ACHN (cell line): ENCODE measurements at regions not wholly inside any gene's neighbourhood (a gene's known extent, or its start where the extent isn't known, plus 50 kb on each side); places are given as distances from the start of the nearest gene placed in this dataset.
A peak's percentile ranks its signal among the peaks of the same experiment; 100 is the strongest.
"Not testable (repeated sequence)": the region's sequence is repeated elsewhere in the genome, so short reads cannot be mapped to it uniquely, and the experiment has no call there.

Source experiments
- DNase-seq: peaks from one replicate; pipeline ENCODE4 v3.0.0-alpha.2; 2015
- in situ Hi-C: cut with HindIII; loops from 2 replicates; pipeline ENCODE4 v1.10.0; 2017; ENCODE audit warnings: low sequenced_read_pairs, low pct_ligation_motif_present, low pct_unique_long_range_greater_than_20kb

- in situ Hi-C loops, DNase-seq: not testable (repeated sequence)
Observed at GRCh38 chrX:113473015-113473414, 632.4 kb upstream of the AMOT start.

- no peak for DNase-seq
- in situ Hi-C loops, result no loop called here
Observed at GRCh38 chrX:113470166-113470565, 629.5 kb upstream of the AMOT start.

- in situ Hi-C loops, result no loop called here
- no peak for DNase-seq
Observed at GRCh38 chrX:113457719-113458118, 617.1 kb upstream of the AMOT start.

- in situ Hi-C loops, result no loop called here
Observed at GRCh38 chrX:113455582-113455981, 615.0 kb upstream of the AMOT start.

GRCh38 chrX:113429011-113429410 lies 588.4 kb upstream of the AMOT start:
- in situ Hi-C loops, result no loop called here
- DNase-seq, result no peak

More at GRCh38 chrX:113455582-113455981, 615.0 kb upstream of the AMOT start:
- DNase-seq, result no peak

- DNase-seq, result no peak
- in situ Hi-C loops, result no loop called here
Observed at GRCh38 chrX:113422323-113422722, 581.7 kb upstream of the AMOT start.

- in situ Hi-C loops, result no loop called here
- DNase-seq, result no peak
Observed at GRCh38 chrX:113421432-113421831, 580.8 kb upstream of the AMOT start.

GRCh38 chrX:113412106-113412505 lies 571.5 kb upstream of the AMOT start:
- DNase-seq, result no peak
- in situ Hi-C loops, result no loop called here

- no peak for DNase-seq
- in situ Hi-C loops, result no loop called here
Observed at GRCh38 chrX:113408843-113409242, 568.2 kb upstream of the AMOT start.

GRCh38 chrX:113400193-113400704 lies 559.6 kb upstream of the AMOT start:
- in situ Hi-C loops, result no loop called here
- no peak for DNase-seq

- in situ Hi-C loops, result no loop called here
- DNase-seq, result peak; percentile 28
Observed at GRCh38 chrX:113399506-113400192, 559.0 kb upstream of the AMOT start.

GRCh38 chrX:113392355-113392754 lies 551.7 kb upstream of the AMOT start:
- in situ Hi-C loops, result no loop called here
- DNase-seq, result no peak

GRCh38 chrX:113391875-113392274 lies 551.2 kb upstream of the AMOT start:
- no peak for DNase-seq
- in situ Hi-C loops, result no loop called here

GRCh38 chrX:113390531-113390930 lies 549.9 kb upstream of the AMOT start:
- in situ Hi-C loops, result no loop called here
- no peak for DNase-seq

GRCh38 chrX:113389846-113390245 lies 549.2 kb upstream of the AMOT start:
- no peak for DNase-seq
- in situ Hi-C loops, result no loop called here

- DNase-seq, result peak; percentile 64
- in situ Hi-C loops, result no loop called here
Observed at GRCh38 chrX:113384628-113385027, 544.0 kb upstream of the AMOT start.

GRCh38 chrX:113373421-113373820 lies 532.8 kb upstream of the AMOT start:
- DNase-seq, in situ Hi-C loops: not testable (repeated sequence)

- DNase-seq, result no peak
- in situ Hi-C loops, result no loop called here
Observed at GRCh38 chrX:113370006-113370405, 529.4 kb upstream of the AMOT start.

- no peak for DNase-seq
- in situ Hi-C loops, result no loop called here
Observed at GRCh38 chrX:113369056-113369455, 528.4 kb upstream of the AMOT start.

- DNase-seq, result no peak
- in situ Hi-C loops, result no loop called here
Observed at GRCh38 chrX:113353134-113353533, 512.5 kb upstream of the AMOT start.
